ENCODE measurements at regions not wholly inside any gene's neighbourhood (a gene's known extent, or its start where the extent isn't known, plus 50 kb on each side); places are given as distances from the start of the nearest gene placed in this dataset.

GRCh38 chr4:181006499-181007260 is 1236.5 kb upstream of the TENM3 start (continued):
- TF ChIP-seq CUX1 (IDR thresholded peaks at IDR 0.05; ENCODE audit: insufficient replicate concordance, low read depth, low read length) (no peak), RFX5 (IDR thresholded peaks at IDR 0.05; ENCODE audit: low read depth, low read length) (no peak), PRDM15 (CRISPR knock-in tag; IDR thresholded peaks at IDR 0.05) (no peak)

All from GM12878 (cell line).